Activated CD4-positive, alpha-beta T cell treated with anti-CD3 and anti-CD28 coated beads, Interleukin-2, Interleukin-6, amounts not matched to agents 100 ng/mL and 50 ng/mL, durations not matched to agents 16 hours and 8 hours (primary cell): ENCODE measurements at regions not wholly inside any gene's neighbourhood (a gene's known extent, or its start where the extent isn't known, plus 50 kb on each side); places are given as distances from the start of the nearest gene placed in this dataset.
"Not testable (repeated sequence)": the region's sequence is repeated elsewhere in the genome, so short reads cannot be mapped to it uniquely, and the experiment has no call there.

ENCODE experiments used
- DNase-seq: peaks from one replicate; pipeline ENCODE4 v3.0.0-alpha.2; 2020

DNA sequence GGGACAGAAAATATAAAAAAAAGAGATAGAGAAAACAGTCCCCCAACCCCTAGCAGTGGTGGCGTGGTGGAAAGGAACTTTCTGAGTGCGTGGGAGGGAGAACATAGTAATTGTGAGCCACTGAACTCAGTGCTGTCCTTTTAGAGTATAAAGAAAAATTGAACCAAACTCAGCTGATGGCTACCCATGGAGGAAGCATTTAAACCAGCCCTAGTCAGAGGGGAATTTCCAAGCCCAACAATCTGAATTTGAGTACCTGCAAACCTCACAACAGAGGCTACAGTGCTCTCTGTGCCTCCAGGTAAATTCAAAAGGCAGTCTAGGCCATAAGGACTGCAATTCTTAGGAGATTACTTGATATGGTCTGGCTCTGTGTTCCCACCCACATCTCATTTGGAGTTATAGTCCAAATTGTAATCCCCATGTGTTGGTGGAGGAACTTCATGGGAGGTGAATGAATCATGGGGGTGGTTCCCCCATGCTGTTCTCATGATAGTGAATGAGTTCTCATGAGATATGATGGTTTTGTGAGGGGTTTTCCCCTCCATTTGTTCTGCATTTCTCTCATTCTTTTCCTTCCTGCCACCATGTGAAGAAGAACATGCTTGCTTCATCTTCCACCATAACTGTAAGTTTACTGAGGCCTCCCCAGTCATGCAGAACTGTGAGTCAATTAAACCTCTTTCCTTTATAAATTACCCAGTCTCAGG, 687.8 kb downstream of the FAM181B start:
- DNase-seq, result no peak

GRCh38 chr11:82043316-82043715, 690.3 kb downstream of the FAM181B start:
- DNase-seq, result no peak

- no peak for DNase-seq
These were observed 691.9 kb downstream of the FAM181B start for GRCh38 chr11:82041764-82042163.

DNA sequence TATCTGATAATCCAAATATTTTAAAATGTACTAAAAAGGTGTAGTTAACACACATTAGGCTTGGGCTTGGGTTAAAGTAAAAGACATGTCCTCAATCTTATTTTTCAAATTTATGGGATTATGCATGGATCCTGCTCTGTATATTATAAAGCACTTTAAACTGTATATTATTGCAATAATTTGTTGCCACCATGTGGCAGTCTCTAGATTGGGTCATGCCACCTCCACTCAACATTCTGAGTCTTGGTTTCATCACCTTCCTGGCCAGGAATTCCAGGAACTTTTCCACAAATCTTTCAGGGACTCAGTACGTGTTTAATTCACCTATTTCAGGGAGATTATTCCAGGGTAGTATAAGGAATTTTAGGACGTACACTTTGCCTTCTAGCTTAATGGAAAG, 695.5 kb downstream of the FAM181B start:
- no peak for DNase-seq

GRCh38 chr11:82034527-82034926, 699.1 kb downstream of the FAM181B start:
- no peak for DNase-seq

DNA sequence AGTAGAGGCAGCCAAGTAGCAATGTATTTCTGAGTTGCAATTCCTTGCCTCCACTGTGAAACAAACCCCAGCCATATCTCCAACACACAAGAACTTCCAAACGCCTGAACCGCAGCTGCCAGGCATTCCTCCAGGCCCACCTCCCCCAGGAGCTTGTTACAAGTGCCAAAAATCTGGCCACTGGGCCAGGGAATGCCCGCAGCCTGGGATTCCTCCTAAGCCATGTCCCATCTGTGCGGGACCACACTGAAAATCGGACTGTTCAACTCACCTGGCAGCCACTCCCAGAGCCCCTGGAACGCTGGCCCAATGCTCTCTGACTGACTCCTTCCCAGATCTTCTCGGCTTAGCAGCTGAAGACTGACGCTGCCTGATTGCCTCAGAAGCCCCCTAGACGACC, 706.3 kb downstream of the FAM181B start:
- DNase-seq, result not testable (repeated sequence)

DNA sequence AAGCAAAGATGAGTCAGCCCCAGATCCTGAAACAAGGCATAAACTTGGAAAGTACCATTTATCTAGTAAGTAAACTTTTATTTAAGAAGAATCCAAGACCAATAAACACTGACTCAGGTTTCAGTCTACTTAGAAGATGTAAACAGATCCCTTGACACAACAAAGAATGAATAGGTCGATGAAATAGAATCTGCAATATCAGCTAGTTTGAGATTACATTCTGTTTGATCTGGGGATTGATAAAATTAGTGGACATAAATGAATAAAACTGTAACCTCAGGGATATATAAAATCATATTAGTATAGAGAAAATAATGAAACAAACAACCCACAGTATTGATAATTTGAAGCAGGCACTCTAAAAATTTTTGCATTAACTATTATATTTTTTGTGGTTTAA, 708.9 kb downstream of the FAM181B start:
- DNase-seq, result no peak

DNA sequence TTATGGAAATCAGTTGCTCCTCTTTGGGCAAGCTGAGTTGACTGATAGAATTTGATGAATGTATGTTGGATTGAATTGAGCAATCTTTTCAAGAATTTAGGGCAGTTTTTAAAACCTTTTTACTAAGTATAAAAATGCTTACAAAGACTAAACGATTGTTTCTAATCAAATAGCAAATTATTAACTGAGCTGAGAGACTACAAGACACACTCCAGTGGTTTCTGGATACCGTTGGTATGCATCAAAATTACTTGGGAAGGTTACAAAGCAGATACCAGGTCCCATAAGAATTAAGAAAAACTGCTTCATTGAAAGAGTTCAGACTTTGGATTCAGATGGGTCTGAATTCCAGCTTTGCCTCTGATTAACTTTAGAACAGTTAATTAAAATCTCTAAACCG, 721.4 kb downstream of the FAM181B start:
- DNase-seq, result no peak

DNA sequence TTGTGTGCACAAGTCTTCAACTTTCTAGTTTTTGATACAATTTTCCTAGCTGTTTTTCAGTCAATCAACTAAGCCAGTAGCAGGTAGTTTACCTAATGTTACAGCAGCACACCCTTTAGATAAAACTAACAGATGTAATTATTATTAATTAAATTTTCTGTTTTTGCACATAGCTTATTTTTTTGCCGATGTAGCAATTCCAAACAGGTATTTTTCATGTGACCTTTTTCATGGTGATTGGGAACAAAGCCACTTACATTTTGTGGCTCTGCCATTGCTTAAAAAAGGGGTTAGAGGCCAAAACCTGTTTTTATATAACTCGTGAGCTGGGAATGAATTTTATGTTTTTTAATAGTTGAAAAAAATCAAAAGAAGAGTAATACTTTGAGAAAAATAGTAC, 724.5 kb downstream of the FAM181B start:
- no peak for DNase-seq

DNA sequence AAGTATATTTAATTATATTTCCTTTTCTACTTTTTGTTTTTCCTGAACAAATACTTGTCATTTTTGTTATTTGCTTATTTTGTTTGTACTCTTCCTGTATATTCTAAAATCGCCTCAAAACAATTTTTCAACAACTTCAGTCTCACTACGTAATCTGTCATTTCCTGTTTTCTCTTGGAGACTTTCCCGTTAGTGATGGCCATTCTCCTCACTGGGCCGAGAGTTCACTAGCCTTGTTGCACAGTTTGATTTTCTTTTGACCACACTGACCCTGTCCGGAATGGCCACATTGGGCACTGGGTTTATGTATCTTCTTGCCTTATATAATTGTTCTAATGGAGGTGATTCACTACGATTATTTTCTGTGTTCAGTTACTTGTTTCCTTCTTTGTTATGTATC, 726.1 kb downstream of the FAM181B start:
- DNase-seq, result no peak

GRCh38 chr11:82004537-82005213, 729.0 kb downstream of the FAM181B start:
- DNase-seq, result peak; percentile 31

GRCh38 chr11:82003671-82004515, 729.8 kb downstream of the FAM181B start:
- no peak for DNase-seq

DNA sequence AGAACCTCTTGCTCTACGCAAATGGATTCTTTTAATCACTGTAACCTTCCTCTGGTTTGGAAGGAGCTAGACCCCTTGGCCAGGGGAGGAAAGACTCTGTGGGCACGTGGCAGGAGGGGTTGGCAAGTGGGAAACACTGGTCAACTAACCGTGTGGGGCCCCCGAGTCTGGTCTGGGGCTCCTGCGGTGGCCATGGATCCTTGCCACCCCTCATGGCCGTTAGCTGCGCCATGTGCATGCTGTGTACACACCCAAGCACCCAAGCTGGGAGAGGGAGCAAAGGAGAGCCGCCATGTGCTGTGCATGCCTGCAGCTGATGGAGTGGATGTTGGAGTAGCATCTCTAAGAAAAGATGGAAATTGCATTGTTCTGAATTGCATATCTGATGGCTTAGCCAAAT, 730.6 kb downstream of the FAM181B start:
- no peak for DNase-seq

- no peak for DNase-seq
These were observed 737.8 kb downstream of the FAM181B start for GRCh38 chr11:81995889-81996288.

- DNase-seq, result no peak
These were observed 739.9 kb downstream of the FAM181B start for GRCh38 chr11:81993755-81994154.

- no peak for DNase-seq
These were observed 742.8 kb downstream of the FAM181B start for GRCh38 chr11:81990659-81991443.

DNA sequence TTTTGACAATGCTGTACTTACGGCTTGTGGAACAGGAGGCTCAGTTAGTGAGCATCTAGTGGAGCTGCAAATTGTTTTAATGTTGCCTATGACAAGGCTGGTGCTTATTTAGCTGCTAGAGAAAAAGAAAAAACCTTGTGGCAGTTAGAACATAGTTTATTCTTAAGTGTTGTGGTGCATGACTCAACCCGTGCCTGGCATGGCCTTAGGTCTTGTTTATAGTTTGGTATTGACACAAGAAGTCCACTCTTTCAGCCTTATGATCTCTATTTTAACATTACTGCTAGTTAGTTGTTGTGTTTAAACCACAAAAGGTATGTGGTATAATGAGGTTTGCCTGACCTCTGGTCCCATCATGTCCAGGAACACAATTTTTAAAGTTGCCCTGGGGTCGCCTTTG, 744.6 kb downstream of the FAM181B start:
- DNase-seq, result no peak

DNA sequence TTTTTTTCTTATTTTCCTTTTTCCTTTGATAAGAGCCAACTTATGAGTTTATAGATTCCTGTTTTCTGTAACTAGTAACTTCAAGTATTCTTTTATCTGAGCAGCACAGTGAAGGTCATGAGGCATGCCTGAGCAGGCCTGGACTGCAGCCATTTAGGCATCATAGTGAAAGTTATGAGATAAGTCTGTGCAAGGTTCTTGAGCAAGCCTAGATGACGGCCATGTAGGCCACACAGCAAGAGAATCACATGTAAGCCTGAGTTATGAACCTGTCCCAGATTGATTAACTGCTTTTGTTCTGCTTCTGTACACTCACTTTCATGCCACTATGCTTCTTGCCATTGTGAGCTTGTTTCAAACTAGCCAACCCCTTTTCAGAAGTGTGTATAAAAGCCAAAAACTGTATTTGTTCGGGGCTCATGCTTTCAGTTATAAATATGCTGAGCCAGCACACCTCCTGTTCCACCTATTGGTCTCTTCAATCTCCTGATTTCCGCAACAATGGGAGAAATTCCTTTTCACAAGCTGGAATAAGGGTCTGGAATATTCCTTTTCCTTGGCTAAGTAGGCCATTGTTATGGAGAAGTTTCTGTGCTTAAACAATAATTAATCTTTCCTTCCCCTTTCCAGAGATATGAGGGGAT, 745.7 kb downstream of the FAM181B start:
- DNase-seq, result no peak

DNA sequence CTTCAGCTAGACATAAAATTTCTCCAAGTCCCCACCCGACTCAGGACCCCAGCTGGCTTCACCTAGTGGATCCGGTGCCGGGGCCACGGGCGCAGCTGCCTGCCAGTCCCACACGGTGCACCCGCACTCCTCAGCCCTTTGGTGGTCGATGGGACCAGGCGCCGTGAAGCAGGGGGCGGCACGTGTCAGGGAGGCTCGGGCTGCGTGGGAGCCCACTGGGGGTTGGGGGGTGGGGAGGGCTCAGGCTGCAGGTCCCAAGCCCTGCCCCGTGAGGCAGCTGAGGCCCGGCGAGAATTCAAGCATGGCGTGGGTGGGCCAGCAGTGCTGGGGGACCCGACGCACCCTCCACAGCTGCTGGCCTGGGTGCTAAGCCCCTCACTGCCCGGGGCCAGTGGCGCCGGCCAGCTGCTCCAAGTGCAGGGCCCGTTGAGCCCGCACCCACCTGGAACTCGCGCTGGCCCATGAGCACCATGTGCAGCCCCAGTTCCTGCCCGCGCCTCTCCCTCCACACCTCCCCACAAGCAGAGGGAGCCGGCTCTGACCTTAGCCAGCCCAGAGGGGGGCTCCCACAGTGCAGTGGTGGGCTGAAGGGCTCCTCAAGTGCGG, 747.0 kb downstream of the FAM181B start:
- no peak for DNase-seq

DNA sequence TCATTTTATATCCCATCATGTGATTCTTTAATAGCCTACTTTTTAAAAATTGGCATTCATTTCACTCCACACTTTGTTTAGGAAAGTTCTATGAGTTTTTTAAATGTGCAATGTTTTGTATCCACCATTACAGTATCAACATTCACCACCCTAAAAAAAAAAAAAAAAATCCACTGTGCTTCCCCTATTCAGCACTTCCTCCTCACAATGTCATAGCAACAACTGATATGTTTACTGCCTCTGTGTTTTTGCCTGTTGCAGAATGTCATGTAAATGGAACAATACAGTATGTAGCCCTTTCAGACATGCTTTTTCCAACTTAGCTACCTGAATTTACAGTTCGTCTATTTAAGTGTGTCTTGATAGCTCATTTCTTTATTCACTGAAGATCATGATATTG, 754.2 kb downstream of the FAM181B start:
- no peak for DNase-seq

GRCh38 chr11:81975261-81975900, 758.3 kb downstream of the FAM181B start:
- DNase-seq, result no peak

GRCh38 chr11:81970886-81971285, 762.8 kb downstream of the FAM181B start:
- DNase-seq, result no peak
